ENCODE measurements at regions not wholly inside any gene's neighbourhood (a gene's known extent, or its start where the extent isn't known, plus 50 kb on each side); places are given as distances from the start of the nearest gene placed in this dataset.

- TF ChIP-seq CTCF (conservative IDR thresholded peaks at IDR 0.05; ENCODE audit: low read length) (no peak), EZH2phosphoT487 (IDR thresholded peaks at IDR 0.05; ENCODE audit: borderline replicate concordance, low read depth, low read length) (no peak)
Observed at GRCh38 chr1:105437847-105438246, 1618.6 kb upstream of the PRMT6 start.

Measured in OCI-LY7 (cell line).